OCI-M1 (cell line): ENCODE measurements at regions not wholly inside any gene's neighbourhood (a gene's known extent, or its start where the extent isn't known, plus 50 kb on each side); places are given as distances from the start of the nearest gene placed in this dataset.
"Not testable (repeated sequence)": the region's sequence is repeated elsewhere in the genome, so short reads cannot be mapped to it uniquely, and the experiment has no call there.

Experiments
- DNase-seq: peaks from one replicate; lab custom pipeline; 2025; lab: John Stamatoyannopoulos, UW

- no peak for DNase-seq
Measured at GRCh38 chr18:51458861-51459260, 261.4 kb upstream of the MEX3C start.

- no peak for DNase-seq
Measured at GRCh38 chr18:51461956-51462355, 264.5 kb upstream of the MEX3C start.

GRCh38 chr18:51463483-51464136 is 266.1 kb upstream of the MEX3C start:
- DNase-seq, result no peak

- no peak for DNase-seq
Measured at GRCh38 chr18:51478908-51479307, 281.4 kb upstream of the MEX3C start.

GRCh38 chr18:51479736-51480135 is 282.3 kb upstream of the MEX3C start:
- DNase-seq, result no peak

- peak; percentile 9 for DNase-seq
Measured at GRCh38 chr18:51480407-51481261, 283.2 kb upstream of the MEX3C start.

GRCh38 chr18:51486735-51487366 is 289.4 kb upstream of the MEX3C start:
- no peak for DNase-seq

- no peak for DNase-seq
Measured at GRCh38 chr18:51490417-51490816, 292.9 kb upstream of the MEX3C start.

- no peak for DNase-seq
Measured at GRCh38 chr18:51490860-51491259, 293.4 kb upstream of the MEX3C start.

GRCh38 chr18:51491678-51492372 is 294.3 kb upstream of the MEX3C start:
- no peak for DNase-seq

- DNase-seq, result no peak
Measured at GRCh38 chr18:51498085-51498855, 300.8 kb upstream of the MEX3C start.

GRCh38 chr18:51503351-51503750 is 305.9 kb upstream of the MEX3C start:
- peak; percentile 12 for DNase-seq

- no peak for DNase-seq
Measured at GRCh38 chr18:51506811-51507210, 309.3 kb upstream of the MEX3C start.

GRCh38 chr18:51508410-51508809 is 310.9 kb upstream of the MEX3C start:
- not testable (repeated sequence) for DNase-seq

- no peak for DNase-seq
Measured at GRCh38 chr18:51510020-51510419, 312.5 kb upstream of the MEX3C start.

GRCh38 chr18:51513517-51513916 is 316.0 kb upstream of the MEX3C start:
- no peak for DNase-seq

- no peak for DNase-seq
Measured at GRCh38 chr18:51514128-51514527, 316.6 kb upstream of the MEX3C start.

- DNase-seq, result no peak
Measured at GRCh38 chr18:51516478-51517038, 319.1 kb upstream of the MEX3C start.

GRCh38 chr18:51519571-51519970 is 322.1 kb upstream of the MEX3C start:
- no peak for DNase-seq

GRCh38 chr18:51520676-51521180 is 323.2 kb upstream of the MEX3C start:
- peak; percentile 48 for DNase-seq

- DNase-seq, result no peak
Measured at GRCh38 chr18:51522338-51522737, 324.9 kb upstream of the MEX3C start.
